Epithelial cell of esophagus (primary cell): ENCODE measurements at regions not wholly inside any gene's neighbourhood (a gene's known extent, or its start where the extent isn't known, plus 50 kb on each side); places are given as distances from the start of the nearest gene placed in this dataset.
A peak's percentile ranks its signal among the peaks of the same experiment; 100 is the strongest.

Source experiments
- DNase-seq: peaks from one replicate; pipeline ENCODE4 v3.0.0; 2010; ENCODE audit warnings: low read depth
- H3K4me3 ChIP-seq: 2 replicates; pipeline ENCODE4 v1.5.1; 2011; ENCODE audit warnings: mild to moderate bottlenecking, low read length, control low read depth
- TF ChIP-seq, protein P1 (sequence below): IDR thresholded peaks from 2 replicates; pipeline ENCODE4 v1.5.1; 2011; ENCODE audit warnings: low read depth, mild to moderate bottlenecking, low read length, control low read depth, inconsistent platforms; ENCODE audit not compliant: insufficient read depth; ENCODE audit errors: missing control alignments

DNA sequence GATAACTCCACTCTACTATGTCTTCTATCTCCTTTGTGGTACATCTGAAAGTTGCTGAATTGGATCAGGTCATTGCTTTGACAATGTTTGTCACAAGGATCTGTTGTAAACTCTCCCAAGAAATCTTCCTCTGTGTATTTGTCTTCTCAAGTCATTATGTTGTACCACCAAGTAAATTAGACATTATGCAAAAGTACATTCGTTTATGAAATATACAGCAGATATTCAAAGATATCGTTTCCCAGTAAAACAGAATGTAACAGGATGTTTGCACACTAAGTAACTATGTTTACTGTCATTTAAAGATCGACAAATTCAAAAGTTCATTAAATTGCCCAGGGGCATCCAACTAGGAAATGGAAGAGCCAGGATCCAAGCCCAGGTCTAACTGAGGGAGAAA lies 739.4 kb downstream of the EFNB2 start:
- TF ChIP-seq, protein P1, sequence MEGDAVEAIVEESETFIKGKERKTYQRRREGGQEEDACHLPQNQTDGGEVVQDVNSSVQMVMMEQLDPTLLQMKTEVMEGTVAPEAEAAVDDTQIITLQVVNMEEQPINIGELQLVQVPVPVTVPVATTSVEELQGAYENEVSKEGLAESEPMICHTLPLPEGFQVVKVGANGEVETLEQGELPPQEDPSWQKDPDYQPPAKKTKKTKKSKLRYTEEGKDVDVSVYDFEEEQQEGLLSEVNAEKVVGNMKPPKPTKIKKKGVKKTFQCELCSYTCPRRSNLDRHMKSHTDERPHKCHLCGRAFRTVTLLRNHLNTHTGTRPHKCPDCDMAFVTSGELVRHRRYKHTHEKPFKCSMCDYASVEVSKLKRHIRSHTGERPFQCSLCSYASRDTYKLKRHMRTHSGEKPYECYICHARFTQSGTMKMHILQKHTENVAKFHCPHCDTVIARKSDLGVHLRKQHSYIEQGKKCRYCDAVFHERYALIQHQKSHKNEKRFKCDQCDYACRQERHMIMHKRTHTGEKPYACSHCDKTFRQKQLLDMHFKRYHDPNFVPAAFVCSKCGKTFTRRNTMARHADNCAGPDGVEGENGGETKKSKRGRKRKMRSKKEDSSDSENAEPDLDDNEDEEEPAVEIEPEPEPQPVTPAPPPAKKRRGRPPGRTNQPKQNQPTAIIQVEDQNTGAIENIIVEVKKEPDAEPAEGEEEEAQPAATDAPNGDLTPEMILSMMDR, result no peak
- H3K4me3 ChIP-seq, result no peak overlapping the region

DNA sequence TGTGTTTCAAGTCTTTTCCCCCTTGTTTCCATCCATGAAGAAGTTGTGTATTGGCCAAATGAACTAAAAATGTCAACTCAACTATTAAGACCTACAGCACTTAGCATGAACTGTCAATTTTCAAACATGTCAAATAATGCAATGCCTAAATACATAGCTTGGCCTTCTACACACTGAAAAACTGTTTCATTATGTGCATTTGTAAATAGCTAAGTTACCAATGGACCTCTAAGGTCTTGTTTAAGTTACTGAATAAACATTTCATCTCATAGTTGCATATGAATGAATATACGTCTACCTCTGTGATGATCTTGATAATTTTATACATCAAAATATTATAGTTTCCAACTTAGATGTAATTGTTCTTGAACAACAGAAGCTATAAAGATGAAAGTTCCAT lies 744.5 kb downstream of the EFNB2 start:
- no peak overlapping the region for H3K4me3 ChIP-seq
- TF ChIP-seq, protein P1, result no peak
- no peak for DNase-seq

More for the DNA sequence above, 739.4 kb downstream of the EFNB2 start:
- no peak for DNase-seq

DNA sequence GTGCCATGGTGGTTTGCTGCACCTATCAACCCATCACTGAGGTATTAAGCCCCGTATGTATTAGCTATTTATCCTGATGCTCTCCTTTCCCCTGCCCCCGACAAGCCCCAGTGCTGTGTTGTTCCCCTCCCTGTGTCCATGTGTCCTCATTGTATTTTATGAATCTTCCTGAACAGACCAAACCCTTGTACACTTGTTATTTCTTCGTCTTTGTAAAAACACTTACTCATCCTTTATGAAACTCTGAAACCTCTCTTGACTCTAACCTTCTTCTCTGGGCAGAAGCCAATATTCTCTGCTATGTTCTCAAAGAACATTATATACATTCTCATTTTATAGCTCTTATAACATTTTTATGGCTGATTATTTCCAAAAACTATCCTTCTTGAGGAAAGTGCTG lies 746.9 kb downstream of the EFNB2 start:
- H3K4me3 ChIP-seq, result no peak overlapping the region
- no peak for DNase-seq
- TF ChIP-seq, protein P1, result no peak

DNA sequence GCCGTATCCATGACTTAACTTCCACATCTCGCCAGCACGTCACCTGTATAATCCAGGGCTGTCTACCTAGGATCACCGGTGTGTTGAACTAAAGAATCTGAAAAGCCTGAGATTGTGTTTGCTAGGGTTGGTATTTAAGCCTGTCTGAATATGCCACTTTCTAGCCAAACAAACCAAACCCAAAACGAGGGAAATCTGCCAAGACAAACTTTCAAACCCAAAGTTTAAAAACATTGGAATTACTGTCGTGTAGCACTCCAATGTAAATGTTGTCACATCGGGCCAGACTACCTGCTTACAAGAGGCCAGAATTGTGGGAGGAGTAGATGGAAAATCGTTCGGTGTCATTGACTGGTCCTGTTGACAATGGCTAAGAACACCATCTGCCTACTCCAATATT lies 747.8 kb downstream of the EFNB2 start:
- no peak overlapping the region for H3K4me3 ChIP-seq
- TF ChIP-seq, protein P1, result no peak
- DNase-seq, result no peak

DNA sequence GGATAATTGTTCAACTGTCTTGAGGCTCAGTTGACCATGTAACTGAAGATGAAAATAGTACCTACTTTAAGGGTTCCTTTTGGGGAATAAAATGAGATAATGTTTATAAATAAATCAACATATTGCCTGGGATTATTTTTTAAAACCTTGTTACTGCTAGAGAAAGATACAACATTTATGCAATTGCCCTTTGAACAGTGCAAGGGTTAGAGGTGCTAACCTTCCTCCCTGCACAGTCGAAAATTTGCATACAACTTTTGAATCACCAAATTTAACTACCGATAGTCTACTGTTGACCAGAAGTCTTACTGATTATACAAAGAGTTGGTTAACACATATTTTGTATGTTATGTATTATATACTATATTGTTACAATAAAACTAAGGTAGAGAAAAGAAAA lies 750.0 kb downstream of the EFNB2 start:
- TF ChIP-seq, protein P1, result no peak
- no peak for DNase-seq
- H3K4me3 ChIP-seq, result no peak overlapping the region

DNA sequence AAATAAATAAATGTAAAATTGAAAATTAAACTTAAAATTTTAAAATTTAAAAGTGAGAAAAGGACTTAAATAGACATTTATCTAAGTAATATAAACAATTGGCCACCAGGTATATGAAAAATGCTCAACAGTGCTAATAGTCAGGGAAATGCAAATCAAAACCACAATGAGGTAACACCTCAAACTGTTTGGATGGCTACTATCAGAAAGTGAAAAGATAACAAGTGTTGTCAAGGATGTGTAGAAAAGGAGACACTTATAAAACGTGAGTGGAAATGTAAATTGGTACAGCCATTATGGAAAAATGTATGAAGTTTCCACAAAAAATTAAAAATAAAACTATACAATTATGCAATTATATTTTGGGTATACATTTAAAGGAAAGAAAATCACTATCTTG lies 752.2 kb downstream of the EFNB2 start:
- no peak for DNase-seq
- TF ChIP-seq, protein P1, result no peak
- no peak overlapping the region for H3K4me3 ChIP-seq

DNA sequence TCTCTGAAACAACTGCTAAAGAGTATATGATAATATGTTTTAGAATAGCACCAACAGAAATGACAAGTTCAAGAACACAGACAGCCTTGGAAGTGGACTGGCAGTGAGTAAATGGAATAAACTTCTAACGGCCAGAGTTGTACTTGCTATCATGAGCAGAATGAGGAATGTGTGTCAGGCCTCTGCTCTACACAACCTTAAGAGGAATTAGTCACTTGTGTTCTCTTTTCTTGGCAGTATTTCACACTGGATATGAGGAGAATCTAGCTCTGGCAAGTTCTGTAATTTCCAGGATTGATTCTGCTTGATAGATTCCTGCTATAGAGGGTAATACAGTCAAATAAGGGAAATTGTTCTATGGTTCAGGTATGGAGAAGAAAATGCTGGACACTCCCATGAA lies 757.3 kb downstream of the EFNB2 start:
- TF ChIP-seq, protein P1, result no peak
- DNase-seq, result peak; percentile 14
- H3K4me3 ChIP-seq, result no peak overlapping the region
